NCI-H82 treated with DMSO at 0.1 percent for 48 hours (cell line): ENCODE measurements at regions not wholly inside any gene's neighbourhood (a gene's known extent, or its start where the extent isn't known, plus 50 kb on each side); places are given as distances from the start of the nearest gene placed in this dataset.

Source experiments
- DNase-seq: peaks from one replicate; lab custom pipeline; 2025; ENCODE audit not compliant: unreplicated experiment; lab: John Stamatoyannopoulos, UW

DNA sequence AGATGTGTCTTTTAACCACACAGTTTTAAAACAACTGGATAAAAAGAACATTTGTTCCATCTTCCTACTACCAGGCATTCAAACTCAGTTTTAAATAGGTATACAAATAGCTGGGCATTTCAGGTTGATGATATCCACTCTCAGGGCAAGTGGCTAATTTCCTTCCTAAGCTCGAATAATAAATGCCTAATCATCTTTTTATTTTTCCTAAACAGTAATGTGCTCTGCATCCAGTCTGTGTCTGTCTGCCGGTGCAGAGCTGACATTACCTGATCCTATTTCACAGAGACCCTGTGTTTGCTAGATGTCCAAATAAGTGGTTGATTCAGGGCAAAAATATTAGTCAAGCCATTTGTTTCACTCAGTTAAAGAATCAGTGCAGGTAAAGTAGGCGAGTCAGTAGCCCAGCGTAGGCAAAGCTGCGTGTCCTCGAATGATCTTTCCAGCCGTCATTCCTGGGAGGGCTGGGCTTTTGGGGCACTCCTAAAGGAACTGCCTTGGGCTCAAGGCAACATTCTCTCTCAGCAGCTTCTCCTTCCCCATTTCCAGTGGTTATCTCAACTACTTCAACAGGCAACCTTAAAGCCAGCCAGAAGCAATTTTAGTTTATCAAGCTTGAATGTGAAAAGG is 74.2 kb upstream of the BMP2 start:
- DNase-seq = no peak

DNA sequence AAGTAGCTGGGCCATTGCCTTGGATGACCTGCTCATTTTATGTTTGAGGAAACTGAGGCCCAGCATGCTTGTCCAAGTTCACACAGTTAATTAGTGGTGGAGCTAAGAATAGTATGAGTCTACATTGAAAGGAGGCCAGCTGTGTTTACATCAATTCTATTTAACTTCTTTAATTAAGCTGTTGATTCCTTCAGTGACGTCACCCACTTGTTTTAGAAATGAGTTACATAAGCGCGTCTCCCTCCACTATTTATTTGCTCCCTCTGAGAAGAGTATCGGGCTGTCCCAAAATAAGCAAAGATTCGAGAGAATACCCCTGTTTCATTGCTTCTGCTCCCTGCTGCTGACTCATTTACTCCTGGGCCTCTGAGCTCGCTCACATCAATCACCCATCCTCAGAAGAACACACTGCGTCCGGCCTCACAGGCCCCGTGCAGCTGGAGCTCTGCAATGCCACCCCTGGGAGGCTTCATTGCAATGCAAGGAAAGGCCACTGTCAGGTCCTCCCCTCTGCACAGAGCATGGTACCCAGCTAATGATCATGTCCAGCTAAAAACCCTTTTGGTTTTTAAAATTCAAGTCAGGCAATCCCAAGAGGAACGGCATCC is 74.8 kb upstream of the BMP2 start:
- no peak for DNase-seq

DNA sequence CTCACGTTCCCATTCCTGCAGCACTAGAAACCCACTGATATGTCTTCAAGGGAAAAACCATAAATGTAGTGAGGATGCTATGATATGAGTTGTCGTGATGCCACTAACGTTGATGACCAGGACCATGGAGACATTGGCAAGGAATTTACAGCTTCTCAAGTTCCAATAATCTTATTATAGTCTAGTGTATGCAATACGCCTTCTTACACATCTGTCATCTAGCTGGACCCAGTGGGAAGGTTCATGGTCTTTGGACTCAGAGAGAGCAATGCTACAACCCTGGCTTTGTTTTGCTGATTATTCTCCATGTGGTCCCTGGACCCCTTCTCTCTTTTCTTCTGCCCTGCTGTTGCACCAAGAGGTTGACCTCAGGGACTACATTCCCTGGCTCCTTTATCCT is 76.0 kb upstream of the BMP2 start:
- peak; percentile 4 for DNase-seq

DNA sequence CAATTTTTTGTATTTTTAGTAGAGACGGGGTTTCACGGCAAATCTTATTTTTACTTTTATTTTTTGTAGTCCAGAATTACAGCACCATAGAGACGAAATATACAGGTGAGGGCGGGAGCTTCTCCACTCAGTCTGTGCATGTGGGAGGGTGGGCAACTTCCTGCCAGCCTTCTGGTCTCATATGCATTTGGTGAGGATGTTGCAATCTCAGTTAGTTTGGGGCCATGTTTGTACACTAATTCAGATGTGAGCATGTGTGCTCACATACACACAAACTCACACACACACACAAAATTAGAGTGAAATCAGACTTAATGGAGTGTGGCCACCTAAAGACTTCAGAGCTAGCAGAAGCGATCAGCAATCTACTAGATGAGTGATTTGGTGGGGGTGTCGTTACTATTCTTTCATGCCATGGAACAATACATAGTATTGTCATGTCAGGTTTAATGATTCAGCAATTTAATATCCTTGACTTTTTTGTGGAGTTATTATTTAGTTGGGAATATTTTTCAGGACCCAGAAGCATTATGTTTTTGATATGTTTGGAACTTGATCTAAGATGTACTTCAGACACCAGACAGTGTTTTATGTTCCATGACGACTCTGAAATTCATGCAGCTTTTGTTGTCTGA is 78.0 kb upstream of the BMP2 start:
- DNase-seq = no peak

DNA sequence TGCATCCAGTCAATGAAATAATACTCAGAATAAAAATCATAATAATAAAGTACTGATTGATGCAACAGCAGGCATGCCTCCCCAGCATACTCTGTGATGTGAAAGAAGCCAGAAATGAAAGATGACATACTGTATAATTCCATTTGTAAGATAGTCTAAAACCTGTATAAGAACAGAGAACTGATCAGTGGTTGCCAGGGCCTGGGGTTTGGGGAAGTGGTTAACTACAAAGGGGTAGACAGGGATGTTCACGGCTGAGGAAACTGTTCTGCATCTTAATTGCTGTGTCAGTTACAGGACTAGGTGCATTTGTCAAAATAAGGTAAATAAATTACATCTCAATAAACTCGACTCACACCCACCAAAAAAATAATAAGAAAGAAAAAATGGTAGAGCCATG is 81.3 kb upstream of the BMP2 start:
- no peak for DNase-seq

DNA sequence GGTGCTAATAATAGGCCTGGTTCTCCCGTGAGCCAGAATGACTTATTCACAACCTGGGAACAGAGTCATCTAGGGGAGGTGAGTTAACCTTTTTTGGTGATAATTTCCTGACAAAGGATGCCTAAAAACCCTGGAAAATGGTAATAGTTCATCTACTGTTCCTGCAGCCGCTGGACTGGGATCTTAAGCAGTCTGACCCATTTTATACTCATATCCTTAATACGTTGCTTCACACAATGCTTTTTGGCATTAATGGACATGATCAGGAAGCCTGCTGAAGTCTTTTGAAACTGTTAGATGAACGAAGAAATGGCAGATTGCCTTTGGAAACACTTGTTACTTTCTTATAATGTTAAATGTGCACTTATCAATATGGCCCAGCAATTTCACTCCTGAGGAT is 81.9 kb upstream of the BMP2 start:
- no peak for DNase-seq

DNA sequence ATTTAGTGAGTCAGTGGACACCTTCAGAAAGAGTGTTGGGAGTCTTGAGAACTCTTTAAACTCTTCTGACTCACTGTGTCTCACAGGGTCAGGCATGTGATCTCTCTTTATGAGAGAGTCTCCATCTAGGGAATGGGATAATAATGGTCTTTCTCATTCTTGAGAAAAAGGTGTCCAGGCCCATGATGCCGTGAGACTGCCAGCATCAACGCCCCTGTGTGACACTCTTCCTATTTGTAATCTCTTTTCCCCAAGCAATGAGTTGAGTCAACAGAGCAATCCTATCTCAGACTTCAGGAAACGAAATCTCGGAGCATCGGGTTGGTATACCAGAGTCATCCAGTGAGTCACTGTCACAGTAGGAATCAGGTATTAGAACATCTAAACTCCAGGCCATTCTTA is 82.3 kb upstream of the BMP2 start:
- DNase-seq = no peak

DNA sequence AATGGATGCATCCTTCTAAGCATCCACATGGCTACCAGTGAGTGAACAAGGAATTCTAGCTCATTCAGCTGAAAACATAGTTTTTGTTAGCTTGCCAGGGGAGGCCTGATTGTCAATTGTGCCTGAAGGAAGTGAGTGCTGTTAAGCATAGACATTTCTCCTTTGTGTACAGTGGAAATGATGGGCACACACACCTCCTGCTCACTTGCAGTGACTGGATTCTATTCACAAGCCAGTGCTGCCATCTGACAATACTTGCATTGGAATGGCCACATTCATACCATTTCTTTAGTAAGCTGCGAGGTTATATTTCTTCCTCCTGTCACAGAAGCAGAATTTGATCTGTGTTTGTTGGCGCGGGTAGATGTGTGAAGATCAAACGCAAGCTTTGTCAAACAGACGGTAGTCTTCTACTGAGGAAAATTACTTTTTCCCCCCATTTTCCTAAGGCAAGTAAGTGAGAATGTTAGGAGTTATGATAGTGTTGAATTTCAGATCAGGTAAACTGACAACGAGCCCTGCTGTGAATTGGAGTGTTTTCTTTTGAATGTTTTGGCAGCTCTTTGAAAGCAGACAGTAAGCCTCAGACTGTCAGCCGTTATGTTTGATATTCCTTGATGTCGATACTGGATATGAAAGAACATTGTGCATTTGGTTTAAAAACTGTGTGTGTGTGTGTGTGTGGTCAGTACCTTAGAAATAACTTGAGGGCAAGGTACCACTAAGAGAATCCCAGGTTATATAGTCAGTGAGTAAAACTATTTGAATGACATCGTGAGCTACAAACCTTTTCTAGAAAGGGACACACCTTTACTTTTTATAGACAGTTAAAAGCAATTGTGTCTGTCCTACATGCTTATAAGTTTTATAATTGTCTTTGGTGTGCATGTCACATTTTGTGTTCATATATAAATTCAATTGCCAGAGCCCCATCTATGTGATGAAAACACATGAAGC is 84.2 kb upstream of the BMP2 start:
- DNase-seq = no peak

DNA sequence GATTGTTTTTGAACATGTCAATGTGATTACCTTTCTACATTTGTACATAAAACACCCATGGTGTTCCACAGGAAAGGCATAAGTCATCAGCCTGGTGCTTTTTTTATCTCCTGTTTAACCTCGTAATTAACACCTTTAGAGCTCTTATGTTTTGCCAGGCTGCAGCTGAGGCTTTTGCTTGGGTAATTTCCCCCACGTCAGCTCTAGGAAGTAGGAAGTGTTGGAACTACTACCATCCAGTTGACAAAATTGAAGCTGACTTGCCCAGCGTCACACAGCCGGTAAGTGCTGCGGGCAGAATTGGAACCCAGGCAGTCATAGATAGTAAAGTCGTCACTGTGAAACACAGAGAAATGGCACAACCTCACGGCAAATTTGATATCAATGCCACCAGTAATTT is 86.6 kb upstream of the BMP2 start:
- DNase-seq = no peak

DNA sequence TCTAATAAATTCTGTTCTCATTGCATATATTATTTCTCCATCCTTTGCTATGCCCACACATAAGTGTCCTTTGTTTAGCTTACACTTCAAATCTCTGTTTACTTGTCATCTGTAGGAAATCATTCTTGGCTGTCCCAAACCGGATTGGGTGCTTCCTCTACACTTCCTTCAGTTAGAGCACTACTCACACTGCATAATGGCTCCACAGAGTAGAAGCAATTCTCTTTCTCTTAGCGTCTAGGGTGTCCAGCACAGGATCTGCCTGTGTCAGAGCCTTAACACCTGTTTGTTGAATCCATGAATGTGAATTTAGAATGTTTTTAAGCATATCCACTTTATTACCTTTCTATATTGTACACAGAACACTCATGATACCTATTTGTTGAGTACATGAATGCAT is 87.0 kb upstream of the BMP2 start:
- no peak for DNase-seq

DNA sequence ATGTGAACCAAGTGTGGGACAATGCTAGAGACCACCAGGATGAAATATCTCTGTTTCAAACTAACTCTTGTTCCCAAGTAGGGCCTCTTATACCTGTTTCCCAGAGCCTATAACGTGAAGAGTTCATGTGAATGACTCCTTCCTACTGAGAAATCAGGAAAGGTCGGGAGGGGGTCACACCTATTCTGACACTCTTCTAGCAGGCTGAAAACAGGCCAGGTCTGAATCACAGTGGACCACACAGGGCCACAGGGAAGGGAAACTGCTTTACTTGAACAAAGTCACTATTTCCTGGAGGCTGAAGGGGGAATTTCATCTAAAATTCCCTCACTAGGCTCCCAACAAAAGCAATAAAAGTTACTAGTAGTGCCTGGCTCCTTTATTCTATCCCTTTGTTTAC is 88.4 kb upstream of the BMP2 start:
- DNase-seq = no peak

DNA sequence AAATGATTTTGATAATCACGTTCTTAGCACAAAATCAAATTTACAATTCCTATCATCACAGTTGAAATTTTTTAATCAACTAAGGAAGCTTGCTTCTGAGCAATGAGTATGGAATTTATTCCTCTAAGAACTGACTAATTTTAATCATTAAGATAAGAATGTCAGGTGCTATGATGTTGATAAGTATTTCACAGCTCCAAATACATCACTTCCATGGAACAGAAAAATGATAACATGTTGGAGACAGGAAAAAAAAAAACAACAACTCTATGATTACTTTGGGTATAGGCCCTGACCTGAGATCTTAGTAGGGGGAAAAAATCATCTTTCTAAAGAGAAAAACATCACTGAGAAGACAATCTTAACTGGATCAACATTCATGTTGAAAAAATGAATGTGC is 89.4 kb upstream of the BMP2 start:
- no peak for DNase-seq

DNA sequence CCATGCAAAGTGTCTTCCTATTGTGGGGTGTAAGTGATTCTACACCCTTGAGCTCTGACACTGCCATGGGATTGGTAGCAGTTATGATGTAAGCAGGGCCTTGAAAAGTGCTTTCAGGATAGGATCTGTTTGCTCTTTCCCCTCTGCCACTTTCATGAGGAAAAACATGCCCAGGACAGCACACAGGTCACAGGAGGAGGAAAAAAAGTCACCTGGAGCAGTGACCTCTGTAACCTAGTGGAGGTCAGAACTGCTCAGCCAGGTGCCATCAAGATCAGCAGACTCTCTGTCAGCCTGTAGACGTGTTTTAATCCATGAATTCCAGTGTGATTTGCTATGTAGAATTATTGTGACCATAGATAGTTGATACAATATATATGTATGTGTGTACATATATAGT is 92.7 kb upstream of the BMP2 start:
- DNase-seq = no peak

DNA sequence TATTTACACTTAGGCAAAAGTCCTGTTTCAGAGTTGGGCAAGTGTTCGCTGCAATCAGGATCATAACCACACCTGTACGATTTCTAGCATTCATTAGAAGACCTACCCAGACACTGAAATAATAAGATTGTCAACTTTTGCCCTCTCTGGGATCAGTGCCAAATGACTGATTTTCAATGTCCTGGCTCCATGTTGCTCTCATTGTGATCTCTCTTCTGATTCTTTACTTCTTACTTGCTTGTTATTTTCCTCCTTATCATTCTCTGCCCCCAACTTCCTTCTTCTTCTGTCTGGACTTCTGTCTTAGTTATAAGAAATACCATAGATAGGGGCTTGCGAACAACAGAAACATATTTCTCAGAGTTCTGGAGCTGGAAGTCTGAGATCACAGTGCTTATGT is 94.4 kb upstream of the BMP2 start:
- no peak for DNase-seq

DNA sequence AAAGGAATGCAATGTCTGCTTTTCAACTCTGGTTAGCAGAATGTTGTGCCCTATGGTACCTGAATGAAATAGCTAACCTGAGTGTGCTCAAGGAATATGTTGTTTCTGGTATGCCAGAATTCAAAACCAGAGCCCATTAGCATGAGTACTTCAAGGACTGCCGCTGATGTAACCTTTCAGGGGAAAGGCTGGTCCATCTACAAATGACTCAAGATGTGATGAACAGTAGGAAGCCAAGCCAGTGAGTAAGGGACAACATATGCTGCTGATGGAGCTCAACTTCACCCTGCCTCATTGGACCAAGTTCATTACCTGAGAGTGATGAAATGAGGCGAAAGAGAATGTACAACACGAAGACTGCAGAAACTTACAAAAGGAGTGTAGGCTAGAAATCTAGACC is 95.7 kb upstream of the BMP2 start:
- no peak for DNase-seq

DNA sequence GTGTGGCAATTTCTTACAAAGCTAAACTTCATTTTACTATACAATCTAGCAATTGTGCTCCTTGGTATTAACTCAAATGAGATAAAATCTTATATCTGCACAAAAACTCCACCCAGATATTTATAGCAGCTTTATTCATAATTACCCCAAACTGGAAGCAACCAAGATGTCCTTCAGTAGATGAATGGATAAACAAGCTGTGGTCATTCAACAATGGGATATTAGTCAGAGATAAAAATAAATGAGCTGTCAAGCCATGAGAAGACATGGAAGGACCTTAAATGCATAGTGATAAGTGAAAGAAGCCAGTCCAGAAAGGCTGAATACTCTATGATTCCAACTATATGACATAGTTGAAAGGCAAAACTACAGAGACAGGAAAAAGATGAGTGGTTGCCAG is 98.9 kb upstream of the BMP2 start:
- no peak for DNase-seq

DNA sequence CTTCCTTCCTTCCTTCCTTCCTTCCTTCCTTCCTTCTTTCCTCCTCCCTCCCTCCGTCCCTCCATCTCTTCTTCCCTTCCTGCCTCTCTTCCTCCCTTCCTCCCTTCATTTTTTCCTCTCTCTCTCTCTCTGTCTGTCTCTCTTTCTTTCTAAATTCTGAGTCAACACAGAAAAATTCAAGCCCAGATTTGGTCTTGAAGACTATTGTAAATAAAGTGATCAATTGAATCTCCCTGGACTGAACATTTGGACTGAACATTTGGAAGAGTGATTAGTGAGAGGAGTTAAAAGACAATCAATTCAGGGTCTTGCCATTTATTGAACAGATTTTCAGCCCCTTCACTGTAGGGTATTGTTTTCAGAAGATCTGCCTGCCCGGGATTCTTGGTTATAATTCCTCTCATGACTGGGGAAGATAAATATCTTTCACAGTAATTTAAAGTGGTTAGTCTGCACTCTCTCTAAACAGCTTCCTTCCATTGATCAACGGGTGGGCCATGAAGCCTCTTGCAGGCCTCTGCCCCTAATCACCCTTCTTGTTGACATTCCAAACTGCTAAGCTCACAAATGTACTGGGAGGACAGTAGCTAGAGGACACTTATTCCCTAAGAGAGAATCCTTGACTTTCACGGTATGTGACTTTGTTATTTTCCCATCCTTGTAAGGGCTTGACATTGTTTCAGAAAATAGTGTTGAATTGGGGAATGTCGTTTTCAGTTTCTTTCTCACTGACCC is 101.7 kb upstream of the BMP2 start:
- no peak for DNase-seq

DNA sequence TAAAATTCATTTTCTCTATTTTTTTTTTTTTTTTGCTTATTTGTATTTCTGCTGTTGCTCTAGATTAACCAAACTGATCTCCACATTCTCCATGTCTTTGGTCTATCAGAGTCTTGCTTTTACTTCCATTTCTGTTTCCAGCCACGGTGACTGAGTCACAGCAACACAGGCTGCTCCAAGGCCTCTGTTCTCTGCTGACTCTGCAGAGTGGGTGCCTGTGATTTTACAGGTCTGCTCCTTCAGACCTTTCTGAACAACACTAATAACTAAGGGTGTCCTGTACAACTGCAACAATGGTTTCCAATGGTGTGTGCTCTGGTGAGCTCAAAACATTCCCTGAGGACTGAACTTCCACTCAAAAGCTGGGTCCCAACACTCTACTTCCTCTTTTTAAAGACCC is 102.3 kb upstream of the BMP2 start:
- no peak for DNase-seq

DNA sequence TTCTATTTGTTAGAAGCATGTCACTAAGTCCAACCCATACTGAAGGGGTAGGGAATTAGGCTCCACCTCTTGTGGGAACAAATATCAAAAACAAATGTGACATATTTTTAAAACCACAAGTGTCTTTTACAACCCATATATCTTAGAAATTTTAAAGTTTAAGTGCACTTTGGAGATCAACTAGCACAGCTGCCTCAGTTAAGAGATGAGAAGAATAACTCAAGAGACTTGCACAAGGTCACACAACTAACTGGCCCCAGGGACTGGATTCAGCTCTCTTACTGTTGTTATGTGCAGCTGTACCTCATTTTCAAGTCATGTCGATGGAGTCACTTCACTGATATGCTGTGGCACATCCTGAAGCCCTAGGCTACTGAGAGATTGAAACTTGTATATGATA is 102.9 kb upstream of the BMP2 start:
- DNase-seq = no peak

DNA sequence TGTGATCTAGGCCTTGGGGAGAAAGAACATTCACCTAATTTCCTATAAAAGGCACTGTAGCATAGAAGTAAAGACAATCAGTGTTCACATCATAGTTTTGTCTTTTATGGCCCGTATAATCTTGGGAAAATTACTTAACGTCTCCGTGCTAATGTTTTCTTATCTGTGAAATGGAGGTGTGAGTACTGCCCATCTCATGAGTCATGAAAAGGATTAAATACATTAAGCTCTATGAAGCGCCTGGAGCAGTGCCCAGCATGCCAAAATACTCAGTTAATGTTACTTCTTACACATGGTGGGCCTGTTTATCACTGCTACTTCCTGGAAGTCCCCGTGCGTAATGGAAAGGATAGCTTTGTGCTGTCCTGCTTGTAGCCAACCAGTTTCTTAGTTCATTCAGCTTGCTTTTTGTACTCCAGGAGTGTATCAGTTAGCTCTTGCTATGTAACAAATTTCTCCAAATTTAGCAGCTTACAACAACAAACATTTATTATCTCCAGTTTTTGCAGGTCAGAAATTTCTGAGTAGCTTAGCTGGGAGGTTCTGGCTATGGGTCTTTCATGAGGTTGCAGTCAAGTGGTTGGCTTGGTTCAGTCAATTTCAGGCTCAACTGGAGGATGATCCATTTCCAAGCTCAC is 103.6 kb upstream of the BMP2 start:
- DNase-seq = no peak

DNA sequence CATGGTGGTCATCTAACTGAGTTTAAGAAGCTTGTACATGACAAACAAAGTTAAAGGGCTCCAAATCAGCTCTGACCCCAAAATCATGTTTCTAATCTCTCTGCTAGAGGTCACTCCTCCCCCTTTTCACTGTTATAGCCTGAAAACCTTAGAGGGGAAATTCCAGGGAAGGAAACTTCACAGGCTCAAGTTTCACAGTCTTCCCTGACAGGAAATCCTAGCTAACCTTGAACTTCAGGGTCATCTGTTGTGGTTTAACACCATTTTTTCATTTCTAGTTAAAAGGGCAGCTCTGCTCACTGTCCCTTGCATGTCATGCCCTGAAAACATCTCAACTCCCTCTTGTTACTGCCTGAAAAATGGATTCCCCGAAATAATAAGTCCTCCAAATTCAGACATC is 104.4 kb upstream of the BMP2 start:
- no peak for DNase-seq
